ENCODE measurements at regions not wholly inside any gene's neighbourhood (a gene's known extent, or its start where the extent isn't known, plus 50 kb on each side); places are given as distances from the start of the nearest gene placed in this dataset.

DNA sequence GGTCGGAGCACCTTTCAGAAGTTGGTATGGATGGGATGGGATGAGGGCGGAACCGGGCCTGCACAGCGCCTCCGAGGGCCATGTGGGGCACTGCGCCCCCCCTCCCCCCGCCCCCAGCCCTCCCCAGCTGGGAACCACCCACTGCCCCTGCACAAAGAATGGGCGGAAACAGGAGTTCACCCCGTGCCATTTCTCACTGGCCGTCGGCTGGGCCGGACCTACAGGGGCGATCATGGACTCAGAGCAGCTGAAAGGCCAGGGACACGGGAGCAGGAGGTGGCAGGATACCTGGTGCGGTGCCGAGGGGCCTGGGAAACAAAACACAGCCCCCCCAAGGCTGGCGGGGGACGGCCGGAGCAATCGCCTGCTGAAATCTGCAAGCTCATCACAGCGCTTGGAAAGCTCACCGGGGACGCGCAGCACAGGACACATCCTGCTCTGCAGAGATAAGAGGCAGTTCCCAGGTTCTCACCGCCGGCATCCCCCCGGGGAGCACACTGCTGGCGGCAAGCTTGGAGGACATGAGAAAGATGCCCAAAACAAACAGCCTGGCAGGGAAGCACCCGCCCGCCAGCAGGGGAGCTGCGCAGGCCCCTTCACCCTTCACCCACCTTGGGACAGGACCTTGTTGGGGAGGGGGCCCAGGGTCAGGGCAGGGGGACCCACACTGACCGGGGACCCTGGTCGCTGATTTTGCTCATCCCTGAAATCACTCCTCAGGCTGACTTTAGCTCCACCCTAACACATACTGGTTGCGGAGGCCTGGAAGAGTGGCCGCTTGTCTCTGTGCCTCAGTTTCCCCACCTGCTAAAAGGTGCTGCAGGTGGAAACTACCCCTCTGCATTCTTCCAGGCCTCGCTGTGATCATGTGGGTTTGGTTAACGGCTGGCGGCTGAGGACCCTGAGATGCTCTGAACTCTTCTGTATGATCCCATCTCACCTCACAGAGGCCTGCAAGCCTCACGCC, 263.9 kb downstream of the C16orf95 start:
- H4K8ac ChIP-seq (ENCODE audit: low read depth, low read length), result no peak overlapping the region
- no peak overlapping the region for H3K23ac ChIP-seq (ENCODE audit: low read depth, low read length, poor library complexity)
- no peak overlapping the region for H3K4me3 ChIP-seq (ENCODE audit: low read length in 2 of 2)
- H3K14ac ChIP-seq (ENCODE audit: low read length), result no peak overlapping the region
- no peak overlapping the region for H3K4me2 ChIP-seq (ENCODE audit: insufficient read depth, low read length, poor library complexity, severe bottlenecking)
- peak overlapping the region; percentile 33 for H4K91ac ChIP-seq (ENCODE audit: low read depth, low read length, poor library complexity)
- H3K4me1 ChIP-seq (ENCODE audit: control insufficient read depth in 2 of 2, insufficient read depth in 1 of 2, low read depth in 1 of 2, low read length in 2 of 2), result peaks cover 0 to 2% of the 10 kb centered on the region in 2 donors
- H3K36me3 ChIP-seq (replicated peaks in 1 of 2; ENCODE audit: control insufficient read depth in 2 of 2, insufficient read depth in 2 of 2, low read length in 2 of 2), result no peaks in the 10 kb centered on the region
- peak overlapping the region; percentile 59 for H2AFZ ChIP-seq (ENCODE audit: low read length)
- no peaks in the 10 kb centered on the region for H3K79me1 ChIP-seq (ENCODE audit: low read depth, low read length)
- H2AK5ac ChIP-seq (ENCODE audit: low read depth, low read length), result peak overlapping the region; percentile 20
- H3K27ac ChIP-seq (replicated peaks; ENCODE audit: low read length), result no peak overlapping the region
- peaks cover 0 to 4% of the 10 kb centered on the region in 2 donors for H3K9me3 ChIP-seq (replicated peaks in 1 of 2; ENCODE audit: control insufficient read depth in 2 of 2, insufficient read depth in 1 of 2, low read depth in 1 of 2, low read length in 2 of 2)
- H3K9ac ChIP-seq (ENCODE audit: low read depth, low read length, poor library complexity), result no peak overlapping the region
- no peak overlapping the region for H3K4ac ChIP-seq (ENCODE audit: low read length)
- peak overlapping the region; percentile 63 for H3K18ac ChIP-seq (ENCODE audit: low read length)
- H3K27me3 ChIP-seq (ENCODE audit: control insufficient read depth in 3 of 3, insufficient read depth in 3 of 3, low read depth in 1 of 3, low read length in 3 of 3), result peaks cover 0 to 3% (median 0%) of the 10 kb centered on the region in 3 experiments
- WGBS, 2 donors (ENCODE audit: extremely low coverage in 2 of 2, insufficient read length in 2 of 2, insufficient replicate concordance in 1 of 2), result no CpG with 5 or more reads among the region's 39 CpGs
- no peak overlapping the region for H2BK5ac ChIP-seq (ENCODE audit: low read length)
- no peak overlapping the region for H2BK120ac ChIP-seq (ENCODE audit: low read depth, low read length)
- H2BK15ac ChIP-seq (ENCODE audit: low read length), result no peak overlapping the region
- no peak for DNase-seq (ENCODE audit: low spot score)
- H2BK12ac ChIP-seq (ENCODE audit: low read length), result peak overlapping the region; percentile 31

DNA sequence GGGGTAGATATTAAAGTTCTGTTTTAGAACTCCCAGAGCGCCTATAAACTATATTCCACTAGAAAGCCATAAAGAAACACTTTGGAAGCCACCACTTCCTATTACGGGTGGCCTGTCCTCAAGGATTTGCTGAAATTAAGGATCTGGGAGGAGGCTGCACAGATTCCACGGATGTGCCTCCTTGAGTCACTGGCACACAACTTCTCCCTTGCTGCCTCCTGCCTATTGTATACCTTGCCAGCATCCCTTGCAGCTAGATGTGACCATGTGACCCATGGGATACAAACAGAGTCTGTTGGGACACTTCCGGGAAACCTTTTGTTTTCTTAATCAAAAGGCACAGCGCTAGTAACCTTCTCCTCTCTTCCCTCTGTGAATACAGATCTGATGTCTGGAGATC, 263.0 kb downstream of the C16orf95 start:
- no peak overlapping the region for H3K4ac ChIP-seq (ENCODE audit: low read length)
- H3K23ac ChIP-seq (ENCODE audit: low read depth, low read length, poor library complexity), result no peak overlapping the region
- no peak overlapping the region for H3K9ac ChIP-seq (ENCODE audit: low read depth, low read length, poor library complexity)
- no peak overlapping the region for H3K4me3 ChIP-seq (ENCODE audit: low read length in 2 of 2)
- no peak overlapping the region for H4K8ac ChIP-seq (ENCODE audit: low read depth, low read length)
- no peak overlapping the region for H3K27ac ChIP-seq (replicated peaks; ENCODE audit: low read length)
- no peak overlapping the region for H2AFZ ChIP-seq (ENCODE audit: low read length)
- no peak overlapping the region for H3K18ac ChIP-seq (ENCODE audit: low read length)
- no CpG with 5 or more reads among the region's 5 CpGs for WGBS, 2 donors (ENCODE audit: extremely low coverage in 2 of 2, insufficient read length in 2 of 2, insufficient replicate concordance in 1 of 2)
- no peaks in the 10 kb centered on the region for H3K27me3 ChIP-seq (ENCODE audit: control insufficient read depth in 3 of 3, insufficient read depth in 3 of 3, low read depth in 1 of 3, low read length in 3 of 3)
- no peak overlapping the region for H2BK12ac ChIP-seq (ENCODE audit: low read length)
- no peak overlapping the region for H3K14ac ChIP-seq (ENCODE audit: low read length)
- H2BK15ac ChIP-seq (ENCODE audit: low read length), result no peak overlapping the region
- peaks cover 0 to 2% of the 10 kb centered on the region in 2 donors for H3K4me1 ChIP-seq (ENCODE audit: control insufficient read depth in 2 of 2, insufficient read depth in 1 of 2, low read depth in 1 of 2, low read length in 2 of 2)
- H3K4me2 ChIP-seq (ENCODE audit: insufficient read depth, low read length, poor library complexity, severe bottlenecking), result no peak overlapping the region
- no peak overlapping the region for H2AK5ac ChIP-seq (ENCODE audit: low read depth, low read length)
- no peaks in the 10 kb centered on the region for H3K79me1 ChIP-seq (ENCODE audit: low read depth, low read length)
- H2BK5ac ChIP-seq (ENCODE audit: low read length), result no peak overlapping the region
- H3K36me3 ChIP-seq (replicated peaks in 1 of 2; ENCODE audit: control insufficient read depth in 2 of 2, insufficient read depth in 2 of 2, low read length in 2 of 2), result no peaks in the 10 kb centered on the region
- DNase-seq (ENCODE audit: low spot score), result no peak
- H4K91ac ChIP-seq (ENCODE audit: low read depth, low read length, poor library complexity), result no peak overlapping the region
- H2BK120ac ChIP-seq (ENCODE audit: low read depth, low read length), result no peak overlapping the region
- peaks cover 0 to 4% of the 10 kb centered on the region in 2 donors for H3K9me3 ChIP-seq (replicated peaks in 1 of 2; ENCODE audit: control insufficient read depth in 2 of 2, insufficient read depth in 1 of 2, low read depth in 1 of 2, low read length in 2 of 2)

DNA sequence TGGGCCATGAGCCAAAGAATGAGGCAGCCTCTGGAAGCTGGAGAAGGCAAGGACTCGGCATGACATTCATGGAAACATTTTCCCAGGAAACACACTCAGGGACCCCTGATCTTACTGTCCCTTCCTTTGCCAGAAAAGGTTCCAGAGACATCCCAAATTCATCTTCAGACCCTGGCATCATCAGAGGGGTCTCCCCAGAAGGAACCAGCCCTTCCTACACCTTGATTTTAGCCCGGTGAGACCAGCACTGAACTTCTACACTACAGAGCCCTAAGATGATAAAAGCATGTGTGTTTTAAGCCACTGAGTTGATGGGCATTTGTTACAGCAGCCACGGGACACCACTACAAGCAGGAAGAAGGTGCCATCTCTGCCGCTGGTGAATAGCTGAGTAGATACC, 262.3 kb downstream of the C16orf95 start:
- Histone ChIP-seq H2BK12ac (ENCODE audit: low read length) (no peak overlapping the region), H3K9me3 (replicated peaks in 1 of 2; ENCODE audit: control insufficient read depth in 2 of 2, insufficient read depth in 1 of 2, low read depth in 1 of 2, low read length in 2 of 2) (peaks cover 0 to 4% of the 10 kb centered on the region in 2 donors), H4K8ac (ENCODE audit: low read depth, low read length) (no peak overlapping the region), H3K4ac (ENCODE audit: low read length) (no peak overlapping the region), H3K9ac (ENCODE audit: low read depth, low read length, poor library complexity) (no peak overlapping the region), H3K79me1 (ENCODE audit: low read depth, low read length) (no peaks in the 10 kb centered on the region), H3K27me3 (ENCODE audit: control insufficient read depth in 3 of 3, insufficient read depth in 3 of 3, low read depth in 1 of 3, low read length in 3 of 3) (peaks cover 0 to 5% (median 0%) of the 10 kb centered on the region in 3 experiments), H3K27ac (replicated peaks; ENCODE audit: low read length) (no peak overlapping the region), H3K4me2 (ENCODE audit: insufficient read depth, low read length, poor library complexity, severe bottlenecking) (no peak overlapping the region), H3K23ac (ENCODE audit: low read depth, low read length, poor library complexity) (no peak overlapping the region), H2BK5ac (ENCODE audit: low read length) (no peak overlapping the region), H3K18ac (ENCODE audit: low read length) (no peak overlapping the region), H2AFZ (ENCODE audit: low read length) (no peak overlapping the region), H2BK15ac (ENCODE audit: low read length) (no peak overlapping the region), H3K14ac (ENCODE audit: low read length) (no peak overlapping the region), H3K36me3 (replicated peaks in 1 of 2; ENCODE audit: control insufficient read depth in 2 of 2, insufficient read depth in 2 of 2, low read length in 2 of 2) (no peaks in the 10 kb centered on the region), H3K4me3 (ENCODE audit: low read length in 2 of 2) (no peak overlapping the region), H4K91ac (ENCODE audit: low read depth, low read length, poor library complexity) (no peak overlapping the region), H3K4me1 (ENCODE audit: control insufficient read depth in 2 of 2, insufficient read depth in 1 of 2, low read depth in 1 of 2, low read length in 2 of 2) (peaks cover 0 to 2% of the 10 kb centered on the region in 2 donors), H2AK5ac (ENCODE audit: low read depth, low read length) (no peak overlapping the region), H2BK120ac (ENCODE audit: low read depth, low read length) (no peak overlapping the region)
- WGBS, 2 donors (ENCODE audit: extremely low coverage in 2 of 2, insufficient read length in 2 of 2, insufficient replicate concordance in 1 of 2), result no CpG with 5 or more reads among the region's 4 CpGs
- DNase-seq (ENCODE audit: low spot score), result no peak

DNA sequence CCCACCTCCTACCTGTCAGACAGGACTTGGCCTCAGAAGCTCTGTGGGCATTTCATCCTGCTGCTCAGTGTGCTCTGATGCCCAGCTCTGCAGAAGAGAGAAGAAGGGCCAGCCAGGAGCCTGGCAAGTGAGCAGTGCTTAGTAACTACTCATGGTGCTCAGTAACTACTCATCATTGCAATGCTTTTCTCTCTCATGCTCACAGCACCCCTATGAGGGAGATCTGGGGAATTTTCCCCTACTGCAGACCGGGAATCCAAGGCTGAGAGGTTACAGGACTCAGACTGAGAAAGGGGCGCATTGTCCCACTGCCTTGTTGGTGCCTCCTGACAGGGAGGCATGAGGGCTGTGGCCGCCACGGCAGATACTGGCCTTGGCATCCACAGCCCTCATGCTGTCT, 261.1 kb downstream of the C16orf95 start:
- Histone ChIP-seq H3K9me3 (replicated peaks in 1 of 2; ENCODE audit: control insufficient read depth in 2 of 2, insufficient read depth in 1 of 2, low read depth in 1 of 2, low read length in 2 of 2) (peaks cover 0 to 4% of the 10 kb centered on the region in 2 donors), H3K4me1 (ENCODE audit: control insufficient read depth in 2 of 2, insufficient read depth in 1 of 2, low read depth in 1 of 2, low read length in 2 of 2) (peaks cover 0 to 2% of the 10 kb centered on the region in 2 donors), H2BK5ac (ENCODE audit: low read length) (no peak overlapping the region), H3K79me1 (ENCODE audit: low read depth, low read length) (no peaks in the 10 kb centered on the region), H3K36me3 (replicated peaks in 1 of 2; ENCODE audit: control insufficient read depth in 2 of 2, insufficient read depth in 2 of 2, low read length in 2 of 2) (no peaks in the 10 kb centered on the region), H4K8ac (ENCODE audit: low read depth, low read length) (no peak overlapping the region), H3K23ac (ENCODE audit: low read depth, low read length, poor library complexity) (no peak overlapping the region), H3K9ac (ENCODE audit: low read depth, low read length, poor library complexity) (no peak overlapping the region), H3K27ac (replicated peaks; ENCODE audit: low read length) (no peak overlapping the region), H3K18ac (ENCODE audit: low read length) (no peak overlapping the region), H3K4me3 (ENCODE audit: low read length in 2 of 2) (no peak overlapping the region), H2AFZ (ENCODE audit: low read length) (no peak overlapping the region), H2BK120ac (ENCODE audit: low read depth, low read length) (no peak overlapping the region), H3K27me3 (ENCODE audit: control insufficient read depth in 3 of 3, insufficient read depth in 3 of 3, low read depth in 1 of 3, low read length in 3 of 3) (peaks cover 0 to 17% (median 0%) of the 10 kb centered on the region in 3 experiments), H3K14ac (ENCODE audit: low read length) (no peak overlapping the region), H2AK5ac (ENCODE audit: low read depth, low read length) (no peak overlapping the region), H4K91ac (ENCODE audit: low read depth, low read length, poor library complexity) (no peak overlapping the region), H3K4ac (ENCODE audit: low read length) (no peak overlapping the region), H2BK15ac (ENCODE audit: low read length) (no peak overlapping the region), H2BK12ac (ENCODE audit: low read length) (peak overlapping the region; percentile 11), H3K4me2 (ENCODE audit: insufficient read depth, low read length, poor library complexity, severe bottlenecking) (no peak overlapping the region)
- no peak for DNase-seq (ENCODE audit: low spot score)
- no CpG with 5 or more reads among the region's 4 CpGs for WGBS, 2 donors (ENCODE audit: extremely low coverage in 2 of 2, insufficient read length in 2 of 2, insufficient replicate concordance in 1 of 2)
